Vagina (tissue), 2 donors: ENCODE measurements at regions not wholly inside any gene's neighbourhood (a gene's known extent, or its start where the extent isn't known, plus 50 kb on each side); places are given as distances from the start of the nearest gene placed in this dataset.

Source experiments
- DNase-seq, 2 donors: peaks; one replicate each; pipeline ENCODE4 v3.0.0-alpha.2; 2017; ENCODE audit errors: extremely low spot score in 2 of 2
- H3K27ac ChIP-seq: fragments of 200-600 bp; sonication (generic); one replicate; pipeline ENCODE4 v1.5.1; 2019
- H3K27me3 ChIP-seq: fragments of 200-600 bp; sonication (generic); one replicate; pipeline ENCODE4 v1.5.1; 2019
- H3K36me3 ChIP-seq, 2 donors: fragments of 200-600 bp; sonication (generic); one replicate each; pipeline ENCODE4 v1.5.1; 2017 to 2019
- H3K4me1 ChIP-seq: fragments of 200-600 bp; sonication (generic); one replicate; pipeline ENCODE4 v1.5.1; 2019
- H3K4me3 ChIP-seq, 2 donors: fragments of 200-600 bp; sonication (generic); 1 replicate in 1 of 2; 2 replicates in 1 of 2; pipeline ENCODE4 v1.5.1; 2016 to 2019
- H3K9me3 ChIP-seq: fragments of 200-600 bp; sonication (generic); one replicate; pipeline ENCODE4 v1.5.1; 2019
- CTCF ChIP-seq, 3 experiments: fragments of 450-650 bp in 2 of 3; fragments of 200-600 bp in 1 of 3; sonication (generic) in 1 of 3; IDR thresholded peaks; one replicate each; pipeline ENCODE4 v1.5.1; 2017 to 2019; ENCODE audit warnings: antibody characterized with exemption in 3 of 3, mild to moderate bottlenecking in 2 of 3, moderate library complexity in 2 of 3
- POLR2A ChIP-seq, 2 donors: fragments of 450-650 bp; IDR thresholded peaks; one replicate each; pipeline ENCODE4 v1.6.1; 2017; ENCODE audit warnings: antibody characterized with exemption in 2 of 2, mild to moderate bottlenecking in 2 of 2, moderate library complexity in 2 of 2
- POLR2AphosphoS5 ChIP-seq, 2 donors: sonication (generic); formaldehyde crosslinking; IDR thresholded peaks; one replicate each; pipeline ENCODE4 v1.9.0; 2017; ENCODE audit warnings: antibody characterized with exemption in 2 of 2, mild to moderate bottlenecking in 2 of 2, low read depth in 1 of 2; ENCODE audit not compliant: insufficient read depth in 1 of 2
- intact Hi-C: fragments of 100-400 bp; cut with DNase I; formaldehyde crosslinking; loops from one replicate; pipeline ENCODE4 v1.15.1; 2023

GRCh38 chr15:47402829-47403228 is 314.5 kb upstream of the SEMA6D start:
- no peak overlapping the region for H3K27ac ChIP-seq
- intact Hi-C loops, result no loop called here
- no peaks in the 10 kb centered on the region for H3K27me3 ChIP-seq
- TF ChIP-seq POLR2AphosphoS5 (IDR thresholded peaks at IDR 0.05; ENCODE audit: insufficient read depth in 1 of 2, low read depth in 1 of 2) (no peak), POLR2A (IDR thresholded peaks at IDR 0.05) (no peak), CTCF (IDR thresholded peaks at IDR 0.05) (no peak)
- no peaks in the 10 kb centered on the region for H3K4me1 ChIP-seq
- no peak for DNase-seq
- H3K36me3 ChIP-seq, result no peaks in the 10 kb centered on the region
- H3K4me3 ChIP-seq, result no peak overlapping the region
- H3K9me3 ChIP-seq, result no peaks in the 10 kb centered on the region

GRCh38 chr15:47404877-47405276 is 312.4 kb upstream of the SEMA6D start:
- no peak overlapping the region for H3K4me3 ChIP-seq
- no peaks in the 10 kb centered on the region for H3K36me3 ChIP-seq
- intact Hi-C loops, result no loop called here
- peaks cover 16% of the 10 kb centered on the region for H3K4me1 ChIP-seq
- no peaks in the 10 kb centered on the region for H3K27me3 ChIP-seq
- no peak overlapping the region for H3K27ac ChIP-seq
- TF ChIP-seq POLR2AphosphoS5 (IDR thresholded peaks at IDR 0.05; ENCODE audit: insufficient read depth in 1 of 2, low read depth in 1 of 2), result no peak
- no peak for TF ChIP-seq POLR2A (IDR thresholded peaks at IDR 0.05)
- no peak for TF ChIP-seq CTCF (IDR thresholded peaks at IDR 0.05)
- DNase-seq, result no peak
- no peaks in the 10 kb centered on the region for H3K9me3 ChIP-seq

GRCh38 chr15:47405365-47406162 is 311.7 kb upstream of the SEMA6D start:
- TF ChIP-seq POLR2AphosphoS5 (IDR thresholded peaks at IDR 0.05; ENCODE audit: insufficient read depth in 1 of 2, low read depth in 1 of 2) (no peak), CTCF (IDR thresholded peaks at IDR 0.05) (no peak), POLR2A (IDR thresholded peaks at IDR 0.05) (no peak)
- Histone ChIP-seq H3K36me3 (no peaks in the 10 kb centered on the region), H3K9me3 (no peaks in the 10 kb centered on the region), H3K27ac (no peak overlapping the region), H3K4me3 (no peak overlapping the region), H3K27me3 (no peaks in the 10 kb centered on the region), H3K4me1 (peaks cover 17% of the 10 kb centered on the region)
- intact Hi-C loops, result no loop called here
- no peak for DNase-seq

GRCh38 chr15:47407692-47408091 is 309.6 kb upstream of the SEMA6D start:
- H3K4me3 ChIP-seq, result no peak overlapping the region
- H3K4me1 ChIP-seq, result peaks cover 17% of the 10 kb centered on the region
- intact Hi-C loops, result no loop called here
- H3K36me3 ChIP-seq, result no peaks in the 10 kb centered on the region
- TF ChIP-seq POLR2AphosphoS5 (IDR thresholded peaks at IDR 0.05; ENCODE audit: insufficient read depth in 1 of 2, low read depth in 1 of 2), result no peak
- no peak for TF ChIP-seq POLR2A (IDR thresholded peaks at IDR 0.05)
- no peak for TF ChIP-seq CTCF (IDR thresholded peaks at IDR 0.05)
- H3K9me3 ChIP-seq, result no peaks in the 10 kb centered on the region
- DNase-seq, result no peak
- no peak overlapping the region for H3K27ac ChIP-seq
- H3K27me3 ChIP-seq, result no peaks in the 10 kb centered on the region

- H3K9me3 ChIP-seq, result no peaks in the 10 kb centered on the region
- no peaks in the 10 kb centered on the region for H3K27me3 ChIP-seq
- peaks cover 17% of the 10 kb centered on the region for H3K4me1 ChIP-seq
- TF ChIP-seq CTCF (IDR thresholded peaks at IDR 0.05) (no peak), POLR2A (IDR thresholded peaks at IDR 0.05) (no peak), POLR2AphosphoS5 (IDR thresholded peaks at IDR 0.05; ENCODE audit: insufficient read depth in 1 of 2, low read depth in 1 of 2) (no peak)
- H3K4me3 ChIP-seq, result no peak overlapping the region
- H3K36me3 ChIP-seq, result no peaks in the 10 kb centered on the region
- intact Hi-C loops, result no loop called here
- H3K27ac ChIP-seq, result no peak overlapping the region
- DNase-seq, result no peak
Measured at GRCh38 chr15:47409038-47409437, 308.3 kb upstream of the SEMA6D start.
